GM12865 (cell line): ENCODE measurements at regions not wholly inside any gene's neighbourhood (a gene's known extent, or its start where the extent isn't known, plus 50 kb on each side); places are given as distances from the start of the nearest gene placed in this dataset.

Experiments
- DNase-seq: peaks from one replicate; pipeline ENCODE4 v3.0.0; 2010; ENCODE audit warnings: low read depth
- H3K4me3 ChIP-seq: 2 replicates; pipeline ENCODE4 v1.5.1; 2011; ENCODE audit warnings: mild to moderate bottlenecking, low read depth, low read length, control low read depth
- CTCF ChIP-seq: IDR thresholded peaks from 2 replicates; pipeline ENCODE4 v1.5.1; 2011; ENCODE audit warnings: low read length, control low read depth, low read depth, inconsistent platforms; ENCODE audit not compliant: insufficient read depth; ENCODE audit errors: missing control alignments

DNA sequence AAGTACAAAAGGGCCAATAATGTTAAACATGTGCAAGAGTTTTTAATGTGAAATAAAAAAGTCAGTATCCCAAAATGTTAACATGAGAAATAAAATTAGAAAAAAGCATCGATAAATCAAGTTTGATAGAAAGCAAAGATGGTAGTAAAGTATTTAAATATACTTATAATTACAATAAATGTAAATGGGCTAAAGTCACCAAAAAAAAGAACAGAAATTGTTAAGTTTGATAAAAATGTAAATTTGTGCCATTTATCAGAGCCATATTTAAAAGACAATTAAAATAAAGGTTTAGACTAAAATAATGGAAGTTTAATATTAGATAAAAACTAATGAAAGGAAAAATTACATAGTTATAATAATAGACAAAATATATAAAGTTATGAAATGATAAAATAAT, 500.5 kb downstream of the TMEM232 start:
- no peak for TF ChIP-seq CTCF
- H3K4me3 ChIP-seq, result no peak overlapping the region
- DNase-seq, result no peak

- no peak for TF ChIP-seq CTCF
- DNase-seq, result no peak
- no peak overlapping the region for H3K4me3 ChIP-seq
Measured at GRCh38 chr5:110239786-110240185, 486.7 kb downstream of the TMEM232 start.

DNA sequence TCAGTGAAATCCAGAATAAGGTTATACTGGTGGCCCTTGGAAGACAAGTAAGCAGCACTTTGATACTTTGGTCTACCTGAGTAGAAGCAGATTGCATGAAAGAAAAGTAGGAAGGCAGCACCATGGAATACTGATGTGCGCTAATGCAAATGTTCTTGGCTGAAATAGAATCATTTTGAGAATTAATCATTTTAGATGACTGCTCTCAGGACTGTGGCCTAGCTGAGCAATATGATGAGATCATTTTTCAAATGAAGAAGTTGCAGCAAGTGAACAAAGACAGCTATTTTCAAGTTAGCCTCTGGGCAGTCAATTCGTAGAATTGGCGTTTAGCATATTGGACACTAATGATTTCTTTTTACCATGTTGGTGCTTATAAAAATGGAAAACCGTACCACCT, 483.5 kb downstream of the TMEM232 start:
- H3K4me3 ChIP-seq, result no peak overlapping the region
- DNase-seq, result no peak
- TF ChIP-seq CTCF, result no peak

DNA sequence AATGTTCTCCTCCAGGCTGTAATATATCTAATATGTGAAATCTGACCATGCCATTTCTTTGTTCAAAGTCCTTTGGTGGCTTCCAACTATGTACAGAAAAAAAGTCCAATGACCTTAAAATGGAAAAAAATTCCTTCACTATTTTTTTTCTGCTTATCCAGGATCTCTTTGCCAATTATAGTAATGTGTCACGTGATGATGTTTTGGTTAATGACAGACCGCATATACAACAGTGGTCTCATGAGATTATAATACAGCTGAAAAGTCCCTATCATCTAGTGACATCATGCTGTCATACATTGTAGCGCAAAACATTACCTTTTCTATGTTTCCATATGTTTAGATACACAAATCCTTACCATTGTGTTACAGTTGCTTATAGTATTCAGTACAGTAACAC, 477.6 kb downstream of the TMEM232 start:
- DNase-seq, result no peak
- no peak for TF ChIP-seq CTCF
- no peak overlapping the region for H3K4me3 ChIP-seq

DNA sequence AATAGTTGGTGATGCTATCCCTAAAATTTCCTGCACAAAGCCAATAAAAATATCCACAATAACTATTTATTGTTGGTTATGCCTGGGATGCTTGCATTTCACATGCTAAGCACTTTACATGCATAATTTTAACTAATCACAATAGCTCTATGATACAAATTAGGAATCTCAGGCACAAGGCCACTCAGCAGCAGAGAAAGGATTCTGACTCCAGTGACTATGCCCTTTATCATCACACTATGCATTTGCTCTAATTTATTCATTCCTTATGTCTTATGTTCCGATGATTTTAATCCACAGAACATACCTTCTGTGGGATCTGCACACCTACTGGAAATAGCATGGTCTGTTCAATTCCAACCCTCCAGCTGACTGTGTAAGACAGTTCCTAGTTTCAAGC, 476.1 kb downstream of the TMEM232 start:
- TF ChIP-seq CTCF, result no peak
- no peak for DNase-seq
- H3K4me3 ChIP-seq, result no peak overlapping the region

GRCh38 chr5:110250755-110251154, 475.7 kb downstream of the TMEM232 start:
- DNase-seq, result no peak
- TF ChIP-seq CTCF, result no peak

GRCh38 chr5:110251366-110251765, 475.1 kb downstream of the TMEM232 start:
- DNase-seq, result no peak

More at GRCh38 chr5:110250755-110251154, 475.7 kb downstream of the TMEM232 start:
- no peak overlapping the region for H3K4me3 ChIP-seq

More at GRCh38 chr5:110251366-110251765, 475.1 kb downstream of the TMEM232 start:
- no peak for TF ChIP-seq CTCF
- no peak overlapping the region for H3K4me3 ChIP-seq
